ENCODE measurements at regions not wholly inside any gene's neighbourhood (a gene's known extent, or its start where the extent isn't known, plus 50 kb on each side); places are given as distances from the start of the nearest gene placed in this dataset.

- Mint-ChIP-seq H3K4me1 (ENCODE audit: low read depth) (peaks cover 3% of the 10 kb centered on the region), H3K36me3 (ENCODE audit: low read depth) (no peaks in the 10 kb centered on the region), H3K27ac (ENCODE audit: unreplicated experiment) (no peak overlapping the region), H3K27me3 (ENCODE audit: low read depth) (peaks cover 25% of the 10 kb centered on the region), H3K9me3 (ENCODE audit: low read depth) (no peaks in the 10 kb centered on the region), H3K4me3 (ENCODE audit: unreplicated experiment) (no peak overlapping the region)
- DNase-seq (ENCODE audit: low spot score), result no peak
- TF ChIP-seq CTCF (IDR thresholded peaks at IDR 0.05), result no peak
These were observed 113.9 kb upstream of the IMMP2L start for GRCh38 chr7:111676167-111676566.

- Mint-ChIP-seq H3K27me3 (ENCODE audit: low read depth) (peaks cover 26% of the 10 kb centered on the region), H3K36me3 (ENCODE audit: low read depth) (no peaks in the 10 kb centered on the region), H3K4me3 (ENCODE audit: unreplicated experiment) (no peak overlapping the region), H3K27ac (ENCODE audit: unreplicated experiment) (no peak overlapping the region), H3K9me3 (ENCODE audit: low read depth) (no peaks in the 10 kb centered on the region), H3K4me1 (ENCODE audit: low read depth) (no peaks in the 10 kb centered on the region)
- no peak for TF ChIP-seq CTCF (IDR thresholded peaks at IDR 0.05)
- DNase-seq (ENCODE audit: low spot score), result no peak
These were observed 110.6 kb upstream of the IMMP2L start for GRCh38 chr7:111672901-111673300.

GRCh38 chr7:111671927-111672326 is 109.6 kb upstream of the IMMP2L start:
- H3K4me3 Mint-ChIP-seq (ENCODE audit: unreplicated experiment), result no peak overlapping the region
- no peaks in the 10 kb centered on the region for H3K9me3 Mint-ChIP-seq (ENCODE audit: low read depth)
- no peak overlapping the region for H3K27ac Mint-ChIP-seq (ENCODE audit: unreplicated experiment)
- peaks cover 24% of the 10 kb centered on the region for H3K27me3 Mint-ChIP-seq (ENCODE audit: low read depth)
- no peak for DNase-seq (ENCODE audit: low spot score)
- no peak for TF ChIP-seq CTCF (IDR thresholded peaks at IDR 0.05)
- no peaks in the 10 kb centered on the region for H3K36me3 Mint-ChIP-seq (ENCODE audit: low read depth)
- no peaks in the 10 kb centered on the region for H3K4me1 Mint-ChIP-seq (ENCODE audit: low read depth)

- TF ChIP-seq CTCF (IDR thresholded peaks at IDR 0.05), result no peak
- H3K27me3 Mint-ChIP-seq (ENCODE audit: low read depth), result peaks cover 19% of the 10 kb centered on the region
- H3K9me3 Mint-ChIP-seq (ENCODE audit: low read depth), result no peaks in the 10 kb centered on the region
- H3K36me3 Mint-ChIP-seq (ENCODE audit: low read depth), result no peaks in the 10 kb centered on the region
- H3K4me1 Mint-ChIP-seq (ENCODE audit: low read depth), result no peaks in the 10 kb centered on the region
- H3K27ac Mint-ChIP-seq (ENCODE audit: unreplicated experiment), result no peak overlapping the region
- DNase-seq (ENCODE audit: low spot score), result no peak
- no peak overlapping the region for H3K4me3 Mint-ChIP-seq (ENCODE audit: unreplicated experiment)
These were observed 106.4 kb upstream of the IMMP2L start for GRCh38 chr7:111668711-111669110.

GRCh38 chr7:111667488-111667887 is 105.2 kb upstream of the IMMP2L start:
- TF ChIP-seq CTCF (IDR thresholded peaks at IDR 0.05), result no peak
- Mint-ChIP-seq H3K27me3 (ENCODE audit: low read depth) (peaks cover 15% of the 10 kb centered on the region), H3K4me3 (ENCODE audit: unreplicated experiment) (no peak overlapping the region)

More at GRCh38 chr7:111667488-111667887, 105.2 kb upstream of the IMMP2L start:
- H3K27ac Mint-ChIP-seq (ENCODE audit: unreplicated experiment), result no peak overlapping the region
- no peaks in the 10 kb centered on the region for H3K9me3 Mint-ChIP-seq (ENCODE audit: low read depth)
- no peak for DNase-seq (ENCODE audit: low spot score)
- H3K36me3 Mint-ChIP-seq (ENCODE audit: low read depth), result no peaks in the 10 kb centered on the region
- no peaks in the 10 kb centered on the region for H3K4me1 Mint-ChIP-seq (ENCODE audit: low read depth)

Measured in chondrocyte (in vitro differentiated cells).